GM12875 (cell line): ENCODE measurements at regions not wholly inside any gene's neighbourhood (a gene's known extent, or its start where the extent isn't known, plus 50 kb on each side); places are given as distances from the start of the nearest gene placed in this dataset.

ENCODE experiments used
- H3K4me3 ChIP-seq: one replicate; pipeline ENCODE4 v1.5.1; 2011; ENCODE audit warnings: low read depth, low read length, control low read depth
- CTCF ChIP-seq: IDR thresholded peaks from 2 replicates; pipeline ENCODE4 v1.5.1; 2011; ENCODE audit warnings: low read depth, mild to moderate bottlenecking, control low read depth, inconsistent platforms, low read length, moderate library complexity, borderline replicate concordance; ENCODE audit not compliant: insufficient read depth

- no peak for TF ChIP-seq CTCF
- no peak overlapping the region for H3K4me3 ChIP-seq
Measured at GRCh38 chr11:33507356-33507755, 193.3 kb downstream of the C11orf91 start.

- no peak overlapping the region for H3K4me3 ChIP-seq
- TF ChIP-seq CTCF: no peak
Measured at GRCh38 chr11:33505093-33505492, 195.5 kb downstream of the C11orf91 start.

DNA sequence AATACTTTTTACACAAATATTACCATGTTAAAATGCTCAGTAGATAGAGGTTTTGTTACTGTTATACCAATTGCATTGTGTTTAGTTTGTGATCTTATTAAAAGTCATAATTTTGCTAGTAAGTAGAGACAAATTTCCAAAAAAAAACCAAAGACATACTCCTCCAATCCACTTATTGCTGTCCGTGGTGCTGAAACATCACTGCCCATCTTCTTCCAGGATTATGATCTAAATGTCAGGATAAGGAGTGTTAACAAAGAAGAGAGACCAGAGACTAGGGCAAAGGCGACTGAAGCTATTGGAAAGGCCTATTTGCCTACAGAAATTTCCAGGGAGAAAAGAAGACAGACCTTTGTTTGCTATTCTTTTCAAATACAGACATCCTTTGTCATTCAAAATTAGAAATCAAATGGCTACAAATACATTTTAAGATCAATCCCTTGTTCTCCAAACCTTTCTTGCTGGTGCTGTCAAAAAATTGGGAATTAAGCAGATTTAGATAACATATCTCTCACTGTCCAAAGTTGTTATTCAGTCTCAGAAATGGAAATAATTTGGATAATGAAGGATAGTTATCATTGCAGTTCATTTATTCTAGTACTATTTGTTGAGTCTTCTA lies 199.7 kb downstream of the C11orf91 start:
- TF ChIP-seq CTCF: no peak
- H3K4me3 ChIP-seq: no peak overlapping the region

GRCh38 chr11:33500332-33500731 lies 200.3 kb downstream of the C11orf91 start:
- no peak overlapping the region for H3K4me3 ChIP-seq
- no peak for TF ChIP-seq CTCF

DNA sequence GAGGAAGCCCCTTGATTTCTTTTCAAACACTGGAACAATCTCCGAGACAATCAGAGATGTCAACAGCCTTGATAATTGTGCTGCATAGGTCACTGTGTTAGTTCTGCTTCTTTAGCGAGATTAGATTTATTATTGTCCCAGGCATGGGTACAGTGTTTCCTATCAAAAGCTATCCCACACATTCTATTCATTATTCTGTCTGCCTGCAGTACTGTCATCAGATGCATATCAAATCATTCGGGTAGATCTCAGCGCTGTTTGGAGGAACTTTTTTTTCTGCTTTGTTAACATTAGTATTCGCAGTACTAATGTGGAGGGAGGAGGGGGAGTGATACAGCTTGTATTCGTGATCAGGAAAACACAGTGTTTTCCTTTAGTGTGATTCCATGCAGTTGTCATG lies 208.0 kb downstream of the C11orf91 start:
- H3K4me3 ChIP-seq: no peak overlapping the region
- no peak for TF ChIP-seq CTCF

GRCh38 chr11:33490842-33491370 lies 209.7 kb downstream of the C11orf91 start:
- no peak for TF ChIP-seq CTCF
- no peak overlapping the region for H3K4me3 ChIP-seq

DNA sequence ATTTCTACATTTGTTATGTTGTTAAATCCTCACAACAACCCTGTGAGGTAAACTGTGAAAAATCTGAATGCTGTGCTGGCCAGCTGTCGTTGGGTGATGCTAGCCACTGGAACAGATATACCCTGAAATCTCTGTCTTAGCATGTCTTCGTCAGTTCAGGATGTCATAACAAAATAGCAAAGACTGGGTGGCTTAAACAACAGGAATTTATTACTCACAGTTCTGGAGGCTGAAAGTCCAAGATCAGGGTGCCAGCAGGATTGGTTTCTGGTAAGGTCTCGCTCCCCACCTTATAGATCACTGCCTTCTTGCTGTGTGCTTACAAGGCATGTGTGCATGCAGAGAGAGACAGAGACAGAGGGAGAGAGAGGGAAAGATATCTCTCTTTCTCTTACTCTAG lies 211.7 kb downstream of the C11orf91 start:
- no peak for TF ChIP-seq CTCF
- no peak overlapping the region for H3K4me3 ChIP-seq
